Sigmoid colon (tissue), 4 donors: ENCODE measurements at regions not wholly inside any gene's neighbourhood (a gene's known extent, or its start where the extent isn't known, plus 50 kb on each side); places are given as distances from the start of the nearest gene placed in this dataset.

ENCODE experiments used
- CTCF ChIP-seq, 4 experiments: fragments of 450-650 bp in 3 of 4; fragments of 200-600 bp in 1 of 4; IDR thresholded peaks; one replicate each; pipeline ENCODE4 v1.5.1; 2016 to 2019; ENCODE audit warnings: antibody characterized with exemption in 4 of 4, mild to moderate bottlenecking in 3 of 4, moderate library complexity in 2 of 4
- EP300 ChIP-seq, 4 donors: sonication (generic); formaldehyde crosslinking; IDR thresholded peaks; one replicate each; pipeline ENCODE4 v1.6.1; 2017; ENCODE audit warnings: antibody characterized with exemption in 4 of 4
- POLR2A ChIP-seq, 2 donors: fragments of 450-650 bp; IDR thresholded peaks; one replicate each; pipeline ENCODE4 v1.6.1; 2016; ENCODE audit warnings: antibody characterized with exemption in 2 of 2, mild to moderate bottlenecking in 2 of 2, moderate library complexity in 2 of 2
- POLR2AphosphoS5 ChIP-seq, 4 donors: sonication (generic); formaldehyde crosslinking; IDR thresholded peaks; one replicate each; pipeline ENCODE4 v1.6.1; 2017; ENCODE audit warnings: antibody characterized with exemption in 4 of 4

GRCh38 chr3:72255191-72255590 lies 470.2 kb upstream of the PROK2 start:
- TF ChIP-seq CTCF (IDR thresholded peaks at IDR 0.05) (no peak), EP300 (IDR thresholded peaks at IDR 0.05) (no peak), POLR2A (IDR thresholded peaks at IDR 0.05) (no peak), POLR2AphosphoS5 (IDR thresholded peaks at IDR 0.05) (no peak)
